K562 (cell line): ENCODE measurements at regions not wholly inside any gene's neighbourhood (a gene's known extent, or its start where the extent isn't known, plus 50 kb on each side); places are given as distances from the start of the nearest gene placed in this dataset.

Experiments
- ATAC-seq: fragments of 200-7000 bp; cut with Tn5 transposase; 3 replicates; pipeline ENCODE4 v1.9.1; 2020; ENCODE audit warnings: moderate library complexity
- BruUV-seq: library from RNA; stranded (reverse); fragments of 400-500 nt; replicated peaks from 2 replicates; lab custom pipeline; 2021; lab: Mats Ljungman, UMichigan
- CTCF ChIA-PET: fragments of 300-600 bp; formaldehyde crosslinking; extraction: SDS; loops from one replicate; lab custom pipeline; 2021; ENCODE audit warnings: low intra/inter-chr PET ratio; lab: Yijun Ruan, JAX
- POLR2A ChIA-PET: fragments of 300-600, 350-650 bp; sonication (Branson Sonifier 250); formaldehyde crosslinking; extraction: SDS; loops from one replicate; lab custom pipeline; 2021; ENCODE audit warnings: antibody characterized with exemption, inconsistent platforms; lab: Yijun Ruan, JAX
- DNase-seq, 4 experiments: peaks; one replicate each; pipeline versions ENCODE4 v3.0.0 to v3.0.0-alpha.2; 2011 to 2018; ENCODE audit warnings: low spot score in 3 of 4, mixed read lengths in 3 of 4; ENCODE audit errors: extremely low read depth in 1 of 4
- FAIRE-seq: peaks from 2 replicates; lab custom pipeline; 2011; peaks lifted over from hg19 to GRCh38; lab: Jason Lieb, UNC
- H2AFZ ChIP-seq: 2 replicates; pipeline ENCODE4 v1.6.0; 2011; ENCODE audit warnings: low read depth, low read length, control low read depth, inconsistent platforms
- H3K27ac ChIP-seq: fragments of 200-600 bp; 3 replicates; pipeline ENCODE4 v1.8.0; 2011; ENCODE audit warnings: low read depth, mild to moderate bottlenecking, control low read depth, inconsistent platforms, low read length, moderate library complexity, mixed read lengths; ENCODE audit errors: extremely low read depth
- H3K27me3 ChIP-seq, 2 experiments: fragments of 300-600 bp in 1 of 2; 2 replicates in 1 of 2; 3 replicates in 1 of 2; pipeline versions ENCODE4 v1.6.0 to v1.8.0; 2011; ENCODE audit warnings: inconsistent platforms in 2 of 2, low read length in 2 of 2, mild to moderate bottlenecking in 1 of 2, mixed read lengths in 1 of 2, moderate library complexity in 1 of 2; ENCODE audit not compliant: control insufficient read depth in 2 of 2, insufficient read depth in 2 of 2
- H3K36me3 ChIP-seq: fragments of 300-600 bp; 3 replicates; pipeline ENCODE4 v1.8.0; 2011; ENCODE audit warnings: mild to moderate bottlenecking, low read length, inconsistent platforms; ENCODE audit not compliant: control insufficient read depth, insufficient read depth
- H3K4me1 ChIP-seq, 2 experiments: fragments of 200-600 bp in 1 of 2; replicated peaks in 1 of 2; 2 replicates in 1 of 2; 3 replicates in 1 of 2; pipeline versions ENCODE4 v1.5.1 to v1.8.0; 2011; ENCODE audit warnings: inconsistent platforms in 2 of 2, low read length in 2 of 2, mild to moderate bottlenecking in 1 of 2, mixed read lengths in 1 of 2, moderate library complexity in 1 of 2; ENCODE audit not compliant: control insufficient read depth in 2 of 2, insufficient read depth in 2 of 2
- H3K4me2 ChIP-seq: 2 replicates; pipeline ENCODE4 v1.6.1; 2011; ENCODE audit warnings: low read length, control low read depth, inconsistent platforms, mixed read lengths; ENCODE audit not compliant: insufficient read depth
- H3K4me3 ChIP-seq: fragments of 200-600 bp; sonication (generic), shearing (Covaris generic); 2 replicates; pipeline ENCODE4 v1.5.1; 2016; ENCODE audit warnings: control low read depth, inconsistent platforms
- H3K79me2 ChIP-seq: fragments of 200-600 bp; 3 replicates; pipeline ENCODE4 v1.8.0; 2011; ENCODE audit warnings: low read length, inconsistent platforms; ENCODE audit not compliant: control insufficient read depth, insufficient read depth
- H3K9ac ChIP-seq, 2 experiments: 2 replicates each; pipeline versions ENCODE4 v1.6.0 to v1.6.1; 2011; ENCODE audit warnings: low read depth in 2 of 2, low read length in 2 of 2, control low read depth in 1 of 2, inconsistent platforms in 1 of 2, mild to moderate bottlenecking in 1 of 2, mixed read lengths in 1 of 2; ENCODE audit not compliant: insufficient read depth in 1 of 2
- H3K9me1 ChIP-seq: one replicate; pipeline ENCODE4 v1.6.0; 2011; ENCODE audit warnings: inconsistent platforms, mild to moderate bottlenecking, low read length, moderate library complexity; ENCODE audit not compliant: control insufficient read depth, insufficient read depth
- H3K9me3 ChIP-seq: replicated peaks from 2 replicates; pipeline ENCODE4 v1.5.1; 2011; ENCODE audit warnings: low read depth, low read length, inconsistent platforms; ENCODE audit not compliant: control insufficient read depth, insufficient read depth
- H4K20me1 ChIP-seq: replicated peaks from 2 replicates; pipeline ENCODE4 v1.6.1; 2011; ENCODE audit warnings: low read length, inconsistent platforms, mixed read lengths; ENCODE audit not compliant: control insufficient read depth, insufficient read depth
- L3MBTL2 ChIP-seq: fragments of 450-650 bp; IDR thresholded peaks from 2 replicates; pipeline ENCODE4 v1.6.1; 2016; ENCODE audit warnings: mild to moderate bottlenecking, moderate library complexity
- WGBS: fragments of 100-300 bp; shearing (Covaris generic); methylation state at CpG from one replicate; pipeline ENCODE4 v1.1.6; 2016; ENCODE audit warnings: low coverage, mixed read lengths; ENCODE audit not compliant: insufficient coverage; ENCODE audit errors: missing lambda C conversion rate; 5-methylcytosine and 5-hydroxymethylcytosine counted together
- in situ Hi-C: fragments of 300-500 bp; cut with MboI; formaldehyde crosslinking; loops from 4 replicates; pipeline ENCODE4 v1.15.0; 2018; ENCODE audit warnings: inconsistent platforms, mixed read lengths
- intact Hi-C: fragments of 100-400 bp; cut with micrococcal nuclease; formaldehyde crosslinking; loops from 2 replicates; pipeline ENCODE4 v1.14.2; 2022
- TF ChIP-seq, protein P1 (sequence below): sonication (generic); formaldehyde crosslinking; IDR thresholded peaks from 2 replicates; pipeline ENCODE4 v1.8.1; 2022; ENCODE audit warnings: missing genetic modification reagents
- TF ChIP-seq, protein P2 (sequence below), 2 experiments: IDR thresholded peaks in 1 of 2; conservative IDR thresholded peaks in 1 of 2; 2 replicates each; pipeline ENCODE4 v1.6.1; 2016; ENCODE audit warnings: low read depth in 2 of 2, mild to moderate bottlenecking in 1 of 2, missing compliant biosample characterization in 1 of 2, missing genetic modification characterization in 1 of 2, moderate library complexity in 1 of 2
- TF ChIP-seq, protein P3 (sequence below): IDR thresholded peaks from 2 replicates; pipeline ENCODE4 v1.6.1; 2011; ENCODE audit warnings: borderline replicate concordance, low read depth, mild to moderate bottlenecking, moderate library complexity, low read length; ENCODE audit not compliant: insufficient read depth, poor library complexity, severe bottlenecking
- TF ChIP-seq, protein P4 (sequence below): fragments of 250-450 bp; sonication (Bioruptor Pico); IDR thresholded peaks from 2 replicates; pipeline ENCODE4 v1.5.0; 2022; ENCODE audit warnings: mild to moderate bottlenecking
- TF ChIP-seq, protein P5 (sequence below): fragments of 450-650 bp; IDR thresholded peaks from 2 replicates; pipeline ENCODE4 v1.6.1; 2016; ENCODE audit warnings: borderline replicate concordance

DNA sequence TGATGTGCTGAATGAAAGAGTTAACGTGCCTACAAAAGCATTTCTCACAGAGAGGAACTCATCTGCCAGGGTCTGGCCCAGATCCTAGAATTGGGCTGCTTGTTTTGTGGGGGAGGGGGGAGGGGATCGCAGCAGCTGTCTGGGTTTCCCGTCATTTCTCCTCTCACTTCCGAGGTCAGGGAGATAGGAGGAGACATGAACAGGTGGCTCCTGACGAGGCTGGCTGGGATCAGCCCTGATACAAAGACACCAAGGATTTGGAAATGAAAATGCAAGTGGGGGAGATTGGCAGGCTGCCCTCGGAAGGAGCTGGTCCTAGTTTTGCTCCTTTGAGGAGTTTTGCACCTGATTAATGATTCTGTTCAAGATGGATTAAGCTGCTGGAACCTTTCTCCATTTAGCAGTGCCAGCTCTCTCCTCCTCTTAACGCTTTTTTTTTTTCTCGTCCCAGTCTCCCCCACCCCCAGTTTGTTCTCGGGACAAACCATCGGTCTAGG, 86.8 kb upstream of the KMT2C start:
- Histone ChIP-seq H3K27ac (no peak overlapping the region), H3K4me3 (no peak overlapping the region), H3K9me1 (no peaks in the 10 kb centered on the region), H3K9ac (no peak overlapping the region), H3K79me2 (no peaks in the 10 kb centered on the region), H3K9me3 (no peaks in the 10 kb centered on the region), H2AFZ (0 out of 2 replicates have a peak overlapping the region, but pooled peaks have one; percentile 5), H3K4me1 (peaks cover 14 to 16% of the 10 kb centered on the region in 2 experiments; a peak in 4 of 5 replicates), H3K4me2 (no peak overlapping the region), H3K27me3 (peaks cover 23 to 30% of the 10 kb centered on the region in 2 experiments; a peak in 4 of 5 replicates), H4K20me1 (no peaks in the 10 kb centered on the region), H3K36me3 (no peaks in the 10 kb centered on the region)
- CTCF ChIA-PET, result no interaction called here
- DNase-seq (no peak), FAIRE-seq (no peak), ATAC-seq (no peak)
- POLR2A ChIA-PET, result interaction anchor here (1.3 kb wide), 1 partner anchor 43 kb away, joined by 4 read pairs; no protein-coding TSS in a partner anchor
- BruUV-seq, result no TSS peak
- in situ Hi-C loops (no loop called here), intact Hi-C loops (no loop called here)
- 20% methylated on average over 9 of the region's 10 CpGs for WGBS
- TF ChIP-seq, protein P1, sequence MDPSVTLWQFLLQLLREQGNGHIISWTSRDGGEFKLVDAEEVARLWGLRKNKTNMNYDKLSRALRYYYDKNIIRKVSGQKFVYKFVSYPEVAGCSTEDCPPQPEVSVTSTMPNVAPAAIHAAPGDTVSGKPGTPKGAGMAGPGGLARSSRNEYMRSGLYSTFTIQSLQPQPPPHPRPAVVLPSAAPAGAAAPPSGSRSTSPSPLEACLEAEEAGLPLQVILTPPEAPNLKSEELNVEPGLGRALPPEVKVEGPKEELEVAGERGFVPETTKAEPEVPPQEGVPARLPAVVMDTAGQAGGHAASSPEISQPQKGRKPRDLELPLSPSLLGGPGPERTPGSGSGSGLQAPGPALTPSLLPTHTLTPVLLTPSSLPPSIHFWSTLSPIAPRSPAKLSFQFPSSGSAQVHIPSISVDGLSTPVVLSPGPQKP, result no peak
- TF ChIP-seq, protein P2, sequence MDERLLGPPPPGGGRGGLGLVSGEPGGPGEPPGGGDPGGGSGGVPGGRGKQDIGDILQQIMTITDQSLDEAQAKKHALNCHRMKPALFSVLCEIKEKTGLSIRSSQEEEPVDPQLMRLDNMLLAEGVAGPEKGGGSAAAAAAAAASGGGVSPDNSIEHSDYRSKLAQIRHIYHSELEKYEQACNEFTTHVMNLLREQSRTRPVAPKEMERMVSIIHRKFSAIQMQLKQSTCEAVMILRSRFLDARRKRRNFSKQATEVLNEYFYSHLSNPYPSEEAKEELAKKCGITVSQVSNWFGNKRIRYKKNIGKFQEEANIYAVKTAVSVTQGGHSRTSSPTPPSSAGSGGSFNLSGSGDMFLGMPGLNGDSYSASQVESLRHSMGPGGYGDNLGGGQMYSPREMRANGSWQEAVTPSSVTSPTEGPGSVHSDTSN (CRISPR knock-in tag; IDR thresholded peaks at IDR 0.05; ENCODE audit: low read depth), result no peak
- TF ChIP-seq, protein P2 (tag; conservative IDR thresholded peaks at IDR 0.05; ENCODE audit: low read depth), result 0 out of 2 replicates have a peak, but pooled peaks have one; percentile 22
- TF ChIP-seq, protein P3, sequence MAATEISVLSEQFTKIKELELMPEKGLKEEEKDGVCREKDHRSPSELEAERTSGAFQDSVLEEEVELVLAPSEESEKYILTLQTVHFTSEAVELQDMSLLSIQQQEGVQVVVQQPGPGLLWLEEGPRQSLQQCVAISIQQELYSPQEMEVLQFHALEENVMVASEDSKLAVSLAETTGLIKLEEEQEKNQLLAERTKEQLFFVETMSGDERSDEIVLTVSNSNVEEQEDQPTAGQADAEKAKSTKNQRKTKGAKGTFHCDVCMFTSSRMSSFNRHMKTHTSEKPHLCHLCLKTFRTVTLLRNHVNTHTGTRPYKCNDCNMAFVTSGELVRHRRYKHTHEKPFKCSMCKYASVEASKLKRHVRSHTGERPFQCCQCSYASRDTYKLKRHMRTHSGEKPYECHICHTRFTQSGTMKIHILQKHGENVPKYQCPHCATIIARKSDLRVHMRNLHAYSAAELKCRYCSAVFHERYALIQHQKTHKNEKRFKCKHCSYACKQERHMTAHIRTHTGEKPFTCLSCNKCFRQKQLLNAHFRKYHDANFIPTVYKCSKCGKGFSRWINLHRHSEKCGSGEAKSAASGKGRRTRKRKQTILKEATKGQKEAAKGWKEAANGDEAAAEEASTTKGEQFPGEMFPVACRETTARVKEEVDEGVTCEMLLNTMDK, result no peak
- TF ChIP-seq, protein P4, sequence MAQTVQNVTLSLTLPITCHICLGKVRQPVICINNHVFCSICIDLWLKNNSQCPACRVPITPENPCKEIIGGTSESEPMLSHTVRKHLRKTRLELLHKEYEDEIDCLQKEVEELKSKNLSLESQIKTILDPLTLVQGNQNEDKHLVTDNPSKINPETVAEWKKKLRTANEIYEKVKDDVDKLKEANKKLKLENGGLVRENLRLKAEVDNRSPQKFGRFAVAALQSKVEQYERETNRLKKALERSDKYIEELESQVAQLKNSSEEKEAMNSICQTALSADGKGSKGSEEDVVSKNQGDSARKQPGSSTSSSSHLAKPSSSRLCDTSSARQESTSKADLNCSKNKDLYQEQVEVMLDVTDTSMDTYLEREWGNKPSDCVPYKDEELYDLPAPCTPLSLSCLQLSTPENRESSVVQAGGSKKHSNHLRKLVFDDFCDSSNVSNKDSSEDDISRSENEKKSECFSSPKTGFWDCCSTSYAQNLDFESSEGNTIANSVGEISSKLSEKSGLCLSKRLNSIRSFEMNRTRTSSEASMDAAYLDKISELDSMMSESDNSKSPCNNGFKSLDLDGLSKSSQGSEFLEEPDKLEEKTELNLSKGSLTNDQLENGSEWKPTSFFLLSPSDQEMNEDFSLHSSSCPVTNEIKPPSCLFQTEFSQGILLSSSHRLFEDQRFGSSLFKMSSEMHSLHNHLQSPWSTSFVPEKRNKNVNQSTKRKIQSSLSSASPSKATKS, result no peak
- TF ChIP-seq L3MBTL2, result 0 out of 2 replicates have a peak, but pooled peaks have one; percentile 45
- TF ChIP-seq, protein P5, sequence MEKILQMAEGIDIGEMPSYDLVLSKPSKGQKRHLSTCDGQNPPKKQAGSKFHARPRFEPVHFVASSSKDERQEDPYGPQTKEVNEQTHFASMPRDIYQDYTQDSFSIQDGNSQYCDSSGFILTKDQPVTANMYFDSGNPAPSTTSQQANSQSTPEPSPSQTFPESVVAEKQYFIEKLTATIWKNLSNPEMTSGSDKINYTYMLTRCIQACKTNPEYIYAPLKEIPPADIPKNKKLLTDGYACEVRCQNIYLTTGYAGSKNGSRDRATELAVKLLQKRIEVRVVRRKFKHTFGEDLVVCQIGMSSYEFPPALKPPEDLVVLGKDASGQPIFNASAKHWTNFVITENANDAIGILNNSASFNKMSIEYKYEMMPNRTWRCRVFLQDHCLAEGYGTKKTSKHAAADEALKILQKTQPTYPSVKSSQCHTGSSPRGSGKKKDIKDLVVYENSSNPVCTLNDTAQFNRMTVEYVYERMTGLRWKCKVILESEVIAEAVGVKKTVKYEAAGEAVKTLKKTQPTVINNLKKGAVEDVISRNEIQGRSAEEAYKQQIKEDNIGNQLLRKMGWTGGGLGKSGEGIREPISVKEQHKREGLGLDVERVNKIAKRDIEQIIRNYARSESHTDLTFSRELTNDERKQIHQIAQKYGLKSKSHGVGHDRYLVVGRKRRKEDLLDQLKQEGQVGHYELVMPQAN, result no peak
